ENCODE measurements at regions not wholly inside any gene's neighbourhood (a gene's known extent, or its start where the extent isn't known, plus 50 kb on each side); places are given as distances from the start of the nearest gene placed in this dataset.

DNA sequence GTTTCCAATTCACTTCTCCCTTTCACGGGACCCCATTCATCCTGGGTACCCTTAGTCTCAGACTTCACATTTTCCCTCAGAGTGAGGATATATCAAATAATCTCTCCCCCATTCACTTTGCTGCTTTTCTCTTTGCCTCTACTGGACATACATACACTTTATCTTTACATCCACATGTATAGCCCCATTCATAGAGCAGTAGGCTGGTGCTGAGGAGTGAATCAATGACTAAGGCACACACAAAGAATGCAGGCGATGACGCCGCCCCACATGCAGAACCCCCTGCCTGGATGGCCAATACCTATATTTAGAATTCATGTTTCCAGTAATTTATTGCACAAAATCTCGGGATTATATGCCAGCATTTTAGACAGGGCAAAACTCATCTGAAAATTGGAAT is 554.3 kb upstream of the TENM3 start:
- TF ChIP-seq, protein P1, sequence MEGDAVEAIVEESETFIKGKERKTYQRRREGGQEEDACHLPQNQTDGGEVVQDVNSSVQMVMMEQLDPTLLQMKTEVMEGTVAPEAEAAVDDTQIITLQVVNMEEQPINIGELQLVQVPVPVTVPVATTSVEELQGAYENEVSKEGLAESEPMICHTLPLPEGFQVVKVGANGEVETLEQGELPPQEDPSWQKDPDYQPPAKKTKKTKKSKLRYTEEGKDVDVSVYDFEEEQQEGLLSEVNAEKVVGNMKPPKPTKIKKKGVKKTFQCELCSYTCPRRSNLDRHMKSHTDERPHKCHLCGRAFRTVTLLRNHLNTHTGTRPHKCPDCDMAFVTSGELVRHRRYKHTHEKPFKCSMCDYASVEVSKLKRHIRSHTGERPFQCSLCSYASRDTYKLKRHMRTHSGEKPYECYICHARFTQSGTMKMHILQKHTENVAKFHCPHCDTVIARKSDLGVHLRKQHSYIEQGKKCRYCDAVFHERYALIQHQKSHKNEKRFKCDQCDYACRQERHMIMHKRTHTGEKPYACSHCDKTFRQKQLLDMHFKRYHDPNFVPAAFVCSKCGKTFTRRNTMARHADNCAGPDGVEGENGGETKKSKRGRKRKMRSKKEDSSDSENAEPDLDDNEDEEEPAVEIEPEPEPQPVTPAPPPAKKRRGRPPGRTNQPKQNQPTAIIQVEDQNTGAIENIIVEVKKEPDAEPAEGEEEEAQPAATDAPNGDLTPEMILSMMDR (conservative IDR thresholded peaks at IDR 0.05; ENCODE audit: low read depth, low read length) = no peak
- DNase-seq (ENCODE audit: low read depth) = no peak
- no peak overlapping the region for H3K4me3 ChIP-seq (ENCODE audit: low read depth, low read length)

DNA sequence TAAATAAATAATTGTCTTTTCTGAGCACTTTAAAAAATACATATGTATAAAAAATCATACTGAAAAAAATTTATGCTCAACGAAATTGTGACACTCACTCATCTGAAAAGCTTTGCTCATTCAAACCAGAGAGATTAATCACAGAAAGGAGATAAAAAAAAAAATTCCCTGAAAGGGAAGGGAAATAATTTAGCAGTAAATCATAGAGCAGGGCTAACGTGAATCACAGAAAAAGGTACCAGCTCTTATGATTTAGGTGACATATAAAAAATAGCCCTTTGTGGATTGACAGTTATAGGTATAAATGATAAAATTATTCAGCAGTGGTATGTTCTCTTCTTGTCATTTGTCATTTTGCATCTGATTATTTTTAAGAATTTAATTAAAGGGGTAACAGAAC is 552.7 kb upstream of the TENM3 start:
- no peak for DNase-seq (ENCODE audit: low read depth)
- no peak overlapping the region for H3K4me3 ChIP-seq (ENCODE audit: low read depth, low read length)

DNA sequence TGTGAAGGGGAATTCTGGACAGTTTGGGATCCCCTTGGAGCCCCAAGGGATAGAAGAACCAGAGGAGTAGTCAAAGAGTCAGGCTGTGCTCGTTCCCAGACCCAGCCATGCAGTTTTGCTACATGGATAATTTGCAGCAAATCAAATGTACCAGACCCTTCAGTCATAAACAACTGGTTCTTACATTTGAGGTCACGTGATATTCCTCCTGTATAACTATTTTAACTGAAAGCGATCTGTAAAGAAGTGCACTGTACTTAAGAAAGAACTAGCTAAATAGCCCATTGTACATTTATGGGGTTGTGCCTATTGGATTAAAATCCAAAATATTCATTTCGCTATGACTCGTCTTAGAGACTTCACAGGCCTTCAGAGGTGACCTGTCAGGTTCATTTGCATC is 550.2 kb upstream of the TENM3 start:
- no peak overlapping the region for H3K4me3 ChIP-seq (ENCODE audit: low read depth, low read length)
- DNase-seq (ENCODE audit: low read depth) = no peak
- TF ChIP-seq, protein P1 (conservative IDR thresholded peaks at IDR 0.05; ENCODE audit: low read depth, low read length) = no peak

More for the DNA sequence above, 552.7 kb upstream of the TENM3 start:
- TF ChIP-seq, protein P1 (conservative IDR thresholded peaks at IDR 0.05; ENCODE audit: low read depth, low read length) = no peak

DNA sequence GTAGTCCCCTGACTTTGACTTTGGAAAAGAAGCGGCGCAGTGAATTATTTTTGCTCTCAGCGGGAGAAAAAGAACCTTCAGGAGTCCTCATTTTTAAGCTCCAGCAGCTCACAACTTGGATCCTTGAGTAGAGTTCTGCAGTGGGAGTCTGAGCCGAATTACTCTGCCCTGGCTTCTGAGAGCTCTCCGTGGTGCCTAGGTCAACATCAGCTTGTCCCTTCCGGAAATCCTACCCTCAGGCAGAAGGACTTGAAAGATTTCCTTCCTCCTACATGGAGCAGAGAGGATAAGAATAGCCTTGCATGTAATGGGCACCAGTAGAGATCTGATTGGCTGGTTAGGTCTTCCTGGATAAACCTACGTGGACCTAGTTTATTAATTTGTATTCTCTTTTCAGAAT is 549.7 kb upstream of the TENM3 start:
- DNase-seq (ENCODE audit: low read depth) = no peak
- TF ChIP-seq, protein P1 (conservative IDR thresholded peaks at IDR 0.05; ENCODE audit: low read depth, low read length) = no peak
- H3K4me3 ChIP-seq (ENCODE audit: low read depth, low read length) = no peak overlapping the region

DNA sequence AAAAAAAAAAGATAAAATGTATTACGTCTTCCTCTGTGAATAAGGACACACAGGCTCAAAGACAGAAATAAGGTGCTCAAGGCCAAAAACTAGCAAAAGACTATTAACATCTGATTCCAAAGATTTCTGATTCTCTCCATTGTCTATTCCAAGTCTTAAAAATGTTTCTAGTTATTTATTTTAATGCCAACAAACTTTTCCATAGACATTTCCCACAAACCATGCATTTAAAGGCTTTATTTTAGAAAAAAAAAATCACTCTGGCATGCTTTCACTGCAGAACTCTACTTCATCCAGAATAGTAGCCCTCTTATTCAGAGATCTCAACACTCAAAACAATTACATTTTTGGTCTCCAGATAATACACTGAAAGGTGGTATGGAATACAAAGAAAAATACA is 545.0 kb upstream of the TENM3 start:
- DNase-seq (ENCODE audit: low read depth) = no peak
- no peak overlapping the region for H3K4me3 ChIP-seq (ENCODE audit: low read depth, low read length)
- TF ChIP-seq, protein P1 (conservative IDR thresholded peaks at IDR 0.05; ENCODE audit: low read depth, low read length) = no peak

DNA sequence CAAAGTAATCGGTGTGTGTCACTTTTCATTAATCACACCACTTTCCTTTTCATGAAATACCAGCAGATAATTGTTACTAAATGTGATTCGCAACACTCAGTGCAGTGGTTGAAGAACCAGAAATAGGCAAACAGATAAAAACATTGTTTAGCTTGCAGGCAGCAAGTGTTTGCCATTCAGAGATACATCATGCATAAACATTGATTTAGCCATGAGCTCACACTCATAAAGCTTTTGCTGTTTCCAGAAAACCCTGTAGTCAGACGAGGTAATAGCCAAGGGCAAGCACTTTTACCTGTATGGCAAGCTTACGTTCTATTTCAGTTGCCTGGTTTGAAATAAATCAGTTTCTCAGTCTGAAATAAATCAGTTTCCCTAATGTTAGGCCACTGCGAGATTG is 542.0 kb upstream of the TENM3 start:
- no peak overlapping the region for H3K4me3 ChIP-seq (ENCODE audit: low read depth, low read length)
- TF ChIP-seq, protein P1 (conservative IDR thresholded peaks at IDR 0.05; ENCODE audit: low read depth, low read length) = no peak
- no peak for DNase-seq (ENCODE audit: low read depth)

DNA sequence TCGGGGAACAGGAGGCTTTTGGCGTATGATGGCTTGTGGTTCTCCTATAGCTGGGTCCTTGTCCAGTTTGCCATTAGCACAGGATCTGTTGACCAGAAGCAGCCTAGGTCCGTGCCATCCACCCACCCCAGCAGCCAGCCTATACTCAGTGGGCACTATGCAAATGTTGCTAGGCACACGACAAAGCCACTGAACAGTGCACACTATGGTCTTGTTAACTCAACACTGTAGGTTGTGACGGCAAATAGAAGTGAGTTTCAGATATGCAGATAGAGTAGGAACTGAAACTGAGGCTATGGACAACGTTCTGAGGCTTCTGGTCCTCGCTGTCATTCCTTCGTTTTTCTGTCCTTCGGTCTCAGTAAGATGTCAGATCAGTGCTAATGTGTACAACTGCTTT is 541.3 kb upstream of the TENM3 start:
- H3K4me3 ChIP-seq (ENCODE audit: low read depth, low read length) = no peak overlapping the region
- DNase-seq (ENCODE audit: low read depth) = no peak
- TF ChIP-seq, protein P1 (conservative IDR thresholded peaks at IDR 0.05; ENCODE audit: low read depth, low read length) = no peak

Data from epithelial cell of proximal tubule (primary cell).